ENCODE measurements at regions not wholly inside any gene's neighbourhood (a gene's known extent, or its start where the extent isn't known, plus 50 kb on each side); places are given as distances from the start of the nearest gene placed in this dataset.
A peak's percentile ranks its signal among the peaks of the same experiment; 100 is the strongest.

DNA sequence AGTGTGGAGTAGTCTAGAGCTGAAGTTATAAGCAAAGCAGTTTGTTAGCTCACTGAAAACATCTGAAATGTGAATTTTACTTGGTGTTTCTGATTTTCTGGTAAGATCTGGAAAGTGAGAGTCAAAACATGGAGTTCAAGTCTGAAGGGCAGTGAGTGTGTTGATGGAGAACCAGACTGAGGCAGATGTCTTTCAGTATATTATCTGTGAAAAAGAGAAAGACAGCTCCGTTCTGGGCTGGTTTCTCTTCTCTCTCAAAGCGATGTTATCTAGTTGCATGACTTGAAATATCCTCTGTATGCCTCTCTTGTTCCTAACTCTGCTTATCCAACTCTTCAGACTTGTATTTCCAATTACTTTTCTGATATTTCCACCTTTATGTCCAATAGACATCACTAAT lies 381.9 kb upstream of the RGS6 start:
- Histone ChIP-seq H3K27me3 (ENCODE audit: insufficient read depth, low read length) (no peaks in the 10 kb centered on the region), H3K36me3 (ENCODE audit: insufficient read depth, low read length) (no peaks in the 10 kb centered on the region), H3F3A (ENCODE audit: insufficient read depth, low read length) (0 out of 2 replicates have a peak, but pooled peaks cover 6% of the 10 kb centered on the region), H3K4me3 (ENCODE audit: low read depth, low read length, poor library complexity, severe bottlenecking) (no peak overlapping the region), H4K20me1 (ENCODE audit: insufficient read depth, low read length) (no peaks in the 10 kb centered on the region), H3K4me2 (ENCODE audit: low read length) (no peak overlapping the region), H3K9me2 (ENCODE audit: low read depth, low read length) (no peaks in the 10 kb centered on the region), H3K9ac (ENCODE audit: low read length) (no peak overlapping the region), H3K4me1 (ENCODE audit: insufficient read depth, low read length, severe bottlenecking) (peaks cover 35% of the 10 kb centered on the region), H3K9me3 (ENCODE audit: low read length) (no peaks in the 10 kb centered on the region), H3K27ac (ENCODE audit: low read depth, low read length, poor library complexity, severe bottlenecking) (no peak overlapping the region), H2AFZ (ENCODE audit: low read length) (no peak overlapping the region), H3K79me2 (ENCODE audit: insufficient read depth, low read length) (no peaks in the 10 kb centered on the region)
- TF ChIP-seq, protein P1, sequence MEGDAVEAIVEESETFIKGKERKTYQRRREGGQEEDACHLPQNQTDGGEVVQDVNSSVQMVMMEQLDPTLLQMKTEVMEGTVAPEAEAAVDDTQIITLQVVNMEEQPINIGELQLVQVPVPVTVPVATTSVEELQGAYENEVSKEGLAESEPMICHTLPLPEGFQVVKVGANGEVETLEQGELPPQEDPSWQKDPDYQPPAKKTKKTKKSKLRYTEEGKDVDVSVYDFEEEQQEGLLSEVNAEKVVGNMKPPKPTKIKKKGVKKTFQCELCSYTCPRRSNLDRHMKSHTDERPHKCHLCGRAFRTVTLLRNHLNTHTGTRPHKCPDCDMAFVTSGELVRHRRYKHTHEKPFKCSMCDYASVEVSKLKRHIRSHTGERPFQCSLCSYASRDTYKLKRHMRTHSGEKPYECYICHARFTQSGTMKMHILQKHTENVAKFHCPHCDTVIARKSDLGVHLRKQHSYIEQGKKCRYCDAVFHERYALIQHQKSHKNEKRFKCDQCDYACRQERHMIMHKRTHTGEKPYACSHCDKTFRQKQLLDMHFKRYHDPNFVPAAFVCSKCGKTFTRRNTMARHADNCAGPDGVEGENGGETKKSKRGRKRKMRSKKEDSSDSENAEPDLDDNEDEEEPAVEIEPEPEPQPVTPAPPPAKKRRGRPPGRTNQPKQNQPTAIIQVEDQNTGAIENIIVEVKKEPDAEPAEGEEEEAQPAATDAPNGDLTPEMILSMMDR (IDR thresholded peaks at IDR 0.05; ENCODE audit: low read length), result no peak
- no peak for TF ChIP-seq EZH2 (IDR thresholded peaks at IDR 0.05; ENCODE audit: borderline replicate concordance, low read length)

DNA sequence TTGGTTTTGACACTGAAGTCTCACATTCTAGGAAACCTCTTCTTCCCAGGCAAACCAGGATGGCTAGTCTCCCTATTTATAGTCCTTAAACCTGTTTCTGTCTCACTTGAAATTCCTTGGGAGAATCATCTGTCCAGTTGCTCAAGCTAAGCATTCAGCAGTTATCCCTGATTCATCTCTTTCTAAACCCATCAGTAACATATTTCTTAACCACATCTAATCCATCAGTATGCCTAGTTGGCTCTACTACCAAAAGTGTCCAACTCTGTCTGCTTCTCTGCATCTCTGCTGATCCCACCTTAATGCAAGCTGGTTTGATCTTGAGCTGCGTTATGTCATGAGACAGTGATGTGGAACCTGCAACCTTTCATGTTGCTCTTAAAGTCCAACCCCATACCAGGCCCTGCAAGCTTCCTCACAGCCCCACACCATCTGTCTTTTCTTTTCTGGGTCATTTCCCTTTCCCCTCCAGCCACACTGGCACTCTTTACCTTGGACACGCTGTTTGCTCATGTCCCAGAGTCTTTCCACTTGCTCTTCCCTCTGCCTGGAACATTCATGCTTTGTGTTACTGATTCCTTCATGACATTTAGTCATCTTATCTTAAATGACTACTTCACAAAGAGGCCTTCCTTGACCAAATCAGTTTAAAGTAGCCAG lies 380.8 kb upstream of the RGS6 start:
- no peak for TF ChIP-seq EZH2 (IDR thresholded peaks at IDR 0.05; ENCODE audit: borderline replicate concordance, low read length)
- TF ChIP-seq, protein P1 (IDR thresholded peaks at IDR 0.05; ENCODE audit: low read length), result no peak
- Histone ChIP-seq H3K4me2 (ENCODE audit: low read length) (no peak overlapping the region), H3K4me1 (ENCODE audit: insufficient read depth, low read length, severe bottlenecking) (peaks cover 45% of the 10 kb centered on the region), H3K27me3 (ENCODE audit: insufficient read depth, low read length) (no peaks in the 10 kb centered on the region), H3K4me3 (ENCODE audit: low read depth, low read length, poor library complexity, severe bottlenecking) (no peak overlapping the region), H3K9me2 (ENCODE audit: low read depth, low read length) (no peaks in the 10 kb centered on the region), H2AFZ (ENCODE audit: low read length) (no peak overlapping the region), H3K9me3 (ENCODE audit: low read length) (no peaks in the 10 kb centered on the region), H4K20me1 (ENCODE audit: insufficient read depth, low read length) (no peaks in the 10 kb centered on the region), H3K79me2 (ENCODE audit: insufficient read depth, low read length) (no peaks in the 10 kb centered on the region), H3K27ac (ENCODE audit: low read depth, low read length, poor library complexity, severe bottlenecking) (peak overlapping the region; percentile 37), H3F3A (ENCODE audit: insufficient read depth, low read length) (0 out of 2 replicates have a peak, but pooled peaks cover 6% of the 10 kb centered on the region), H3K36me3 (ENCODE audit: insufficient read depth, low read length) (no peaks in the 10 kb centered on the region), H3K9ac (ENCODE audit: low read length) (no peak overlapping the region)

DNA sequence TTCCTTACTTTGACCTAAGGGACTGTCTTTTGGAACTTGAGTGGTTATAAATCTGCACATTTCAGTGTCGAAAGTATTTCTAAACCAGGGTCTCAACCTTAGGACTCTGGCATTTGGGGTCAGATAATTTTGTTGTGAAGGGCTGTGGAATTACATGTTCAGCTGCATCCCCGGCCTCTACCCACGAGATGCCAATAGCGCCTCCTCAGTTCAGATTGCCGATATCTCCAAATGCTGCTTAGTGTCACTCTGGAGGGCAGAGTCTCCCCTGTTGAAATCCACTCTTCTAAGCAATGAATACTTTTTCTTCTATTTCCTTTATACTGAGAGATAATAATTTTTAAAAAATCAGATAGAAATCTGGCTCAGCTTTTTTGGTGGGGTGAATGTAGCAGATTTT lies 379.4 kb upstream of the RGS6 start:
- Histone ChIP-seq H3K9me3 (ENCODE audit: low read length) (no peaks in the 10 kb centered on the region), H2AFZ (ENCODE audit: low read length) (no peak overlapping the region), H3K4me1 (ENCODE audit: insufficient read depth, low read length, severe bottlenecking) (peaks cover 59% of the 10 kb centered on the region), H3K27ac (ENCODE audit: low read depth, low read length, poor library complexity, severe bottlenecking) (peak overlapping the region; percentile 93), H3F3A (ENCODE audit: insufficient read depth, low read length) (0 out of 2 replicates have a peak, but pooled peaks cover 6% of the 10 kb centered on the region), H3K9me2 (ENCODE audit: low read depth, low read length) (no peaks in the 10 kb centered on the region), H3K4me3 (ENCODE audit: low read depth, low read length, poor library complexity, severe bottlenecking) (no peak overlapping the region), H4K20me1 (ENCODE audit: insufficient read depth, low read length) (no peaks in the 10 kb centered on the region), H3K9ac (ENCODE audit: low read length) (no peak overlapping the region), H3K27me3 (ENCODE audit: insufficient read depth, low read length) (no peaks in the 10 kb centered on the region), H3K4me2 (ENCODE audit: low read length) (no peak overlapping the region), H3K79me2 (ENCODE audit: insufficient read depth, low read length) (no peaks in the 10 kb centered on the region), H3K36me3 (ENCODE audit: insufficient read depth, low read length) (no peaks in the 10 kb centered on the region)
- TF ChIP-seq EZH2 (IDR thresholded peaks at IDR 0.05; ENCODE audit: borderline replicate concordance, low read length), result no peak
- TF ChIP-seq, protein P1 (IDR thresholded peaks at IDR 0.05; ENCODE audit: low read length), result no peak

Data from OCI-LY1 (cell line).